Neural cell (in vitro differentiated cells): ENCODE measurements at regions not wholly inside any gene's neighbourhood (a gene's known extent, or its start where the extent isn't known, plus 50 kb on each side); places are given as distances from the start of the nearest gene placed in this dataset.

Experiments used
- EP300 ChIP-seq: fragments of 450-650 bp; conservative IDR thresholded peaks from 2 replicates; pipeline ENCODE4 v1.6.1; 2014; ENCODE audit warnings: antibody characterized with exemption, mild to moderate bottlenecking, moderate library complexity; ENCODE audit not compliant: poor library complexity, severe bottlenecking
- EZH2 ChIP-seq: fragments of 200-600, 300-800 bp; shearing (Covaris generic), sonication (generic); IDR thresholded peaks from 2 replicates; pipeline ENCODE4 v1.6.1; 2014; ENCODE audit warnings: antibody characterized with exemption, low read length, borderline replicate concordance, mild to moderate bottlenecking; ENCODE audit not compliant: insufficient read depth, poor library complexity, severe bottlenecking
- MXI1 ChIP-seq: fragments of 450-650 bp; conservative IDR thresholded peaks from 2 replicates; pipeline ENCODE4 v1.6.1; 2014; ENCODE audit warnings: antibody characterized with exemption, mild to moderate bottlenecking; ENCODE audit not compliant: poor library complexity, severe bottlenecking
- POLR2AphosphoS5 ChIP-seq: IDR thresholded peaks from 2 replicates; pipeline ENCODE4 v1.6.1; 2012
- RAD21 ChIP-seq: fragments of 450-650 bp; conservative IDR thresholded peaks from 2 replicates; pipeline ENCODE4 v1.6.1; 2014; ENCODE audit warnings: antibody characterized with exemption, mild to moderate bottlenecking, moderate library complexity
- SMC3 ChIP-seq: fragments of 450-650 bp; conservative IDR thresholded peaks from 2 replicates; pipeline ENCODE4 v1.6.1; 2014; ENCODE audit warnings: antibody characterized with exemption, mild to moderate bottlenecking, moderate library complexity; ENCODE audit not compliant: poor library complexity
- TAF1 ChIP-seq: IDR thresholded peaks from 2 replicates; pipeline ENCODE4 v1.6.1; 2012; ENCODE audit warnings: low read depth
- TF ChIP-seq, protein P1 (sequence below): fragments of 450-650 bp; IDR thresholded peaks from 2 replicates; pipeline ENCODE4 v1.5.1; 2014; ENCODE audit warnings: antibody characterized with exemption, mild to moderate bottlenecking, moderate library complexity; ENCODE audit not compliant: poor library complexity, severe bottlenecking
- TF ChIP-seq, protein P2 (sequence below): IDR thresholded peaks from 2 replicates; pipeline ENCODE4 v1.6.1; 2012; ENCODE audit warnings: borderline replicate concordance

- TF ChIP-seq TAF1: no peak
- TF ChIP-seq, protein P1, sequence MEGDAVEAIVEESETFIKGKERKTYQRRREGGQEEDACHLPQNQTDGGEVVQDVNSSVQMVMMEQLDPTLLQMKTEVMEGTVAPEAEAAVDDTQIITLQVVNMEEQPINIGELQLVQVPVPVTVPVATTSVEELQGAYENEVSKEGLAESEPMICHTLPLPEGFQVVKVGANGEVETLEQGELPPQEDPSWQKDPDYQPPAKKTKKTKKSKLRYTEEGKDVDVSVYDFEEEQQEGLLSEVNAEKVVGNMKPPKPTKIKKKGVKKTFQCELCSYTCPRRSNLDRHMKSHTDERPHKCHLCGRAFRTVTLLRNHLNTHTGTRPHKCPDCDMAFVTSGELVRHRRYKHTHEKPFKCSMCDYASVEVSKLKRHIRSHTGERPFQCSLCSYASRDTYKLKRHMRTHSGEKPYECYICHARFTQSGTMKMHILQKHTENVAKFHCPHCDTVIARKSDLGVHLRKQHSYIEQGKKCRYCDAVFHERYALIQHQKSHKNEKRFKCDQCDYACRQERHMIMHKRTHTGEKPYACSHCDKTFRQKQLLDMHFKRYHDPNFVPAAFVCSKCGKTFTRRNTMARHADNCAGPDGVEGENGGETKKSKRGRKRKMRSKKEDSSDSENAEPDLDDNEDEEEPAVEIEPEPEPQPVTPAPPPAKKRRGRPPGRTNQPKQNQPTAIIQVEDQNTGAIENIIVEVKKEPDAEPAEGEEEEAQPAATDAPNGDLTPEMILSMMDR: no peak
- no peak for TF ChIP-seq SMC3
- TF ChIP-seq, protein P2, sequence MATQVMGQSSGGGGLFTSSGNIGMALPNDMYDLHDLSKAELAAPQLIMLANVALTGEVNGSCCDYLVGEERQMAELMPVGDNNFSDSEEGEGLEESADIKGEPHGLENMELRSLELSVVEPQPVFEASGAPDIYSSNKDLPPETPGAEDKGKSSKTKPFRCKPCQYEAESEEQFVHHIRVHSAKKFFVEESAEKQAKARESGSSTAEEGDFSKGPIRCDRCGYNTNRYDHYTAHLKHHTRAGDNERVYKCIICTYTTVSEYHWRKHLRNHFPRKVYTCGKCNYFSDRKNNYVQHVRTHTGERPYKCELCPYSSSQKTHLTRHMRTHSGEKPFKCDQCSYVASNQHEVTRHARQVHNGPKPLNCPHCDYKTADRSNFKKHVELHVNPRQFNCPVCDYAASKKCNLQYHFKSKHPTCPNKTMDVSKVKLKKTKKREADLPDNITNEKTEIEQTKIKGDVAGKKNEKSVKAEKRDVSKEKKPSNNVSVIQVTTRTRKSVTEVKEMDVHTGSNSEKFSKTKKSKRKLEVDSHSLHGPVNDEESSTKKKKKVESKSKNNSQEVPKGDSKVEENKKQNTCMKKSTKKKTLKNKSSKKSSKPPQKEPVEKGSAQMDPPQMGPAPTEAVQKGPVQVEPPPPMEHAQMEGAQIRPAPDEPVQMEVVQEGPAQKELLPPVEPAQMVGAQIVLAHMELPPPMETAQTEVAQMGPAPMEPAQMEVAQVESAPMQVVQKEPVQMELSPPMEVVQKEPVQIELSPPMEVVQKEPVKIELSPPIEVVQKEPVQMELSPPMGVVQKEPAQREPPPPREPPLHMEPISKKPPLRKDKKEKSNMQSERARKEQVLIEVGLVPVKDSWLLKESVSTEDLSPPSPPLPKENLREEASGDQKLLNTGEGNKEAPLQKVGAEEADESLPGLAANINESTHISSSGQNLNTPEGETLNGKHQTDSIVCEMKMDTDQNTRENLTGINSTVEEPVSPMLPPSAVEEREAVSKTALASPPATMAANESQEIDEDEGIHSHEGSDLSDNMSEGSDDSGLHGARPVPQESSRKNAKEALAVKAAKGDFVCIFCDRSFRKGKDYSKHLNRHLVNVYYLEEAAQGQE: no peak
- no peak for TF ChIP-seq RAD21
- no peak for TF ChIP-seq EZH2
- TF ChIP-seq POLR2AphosphoS5: no peak
- TF ChIP-seq EP300: no peak
- no peak for TF ChIP-seq MXI1
These were observed 139.9 kb upstream of the MEX3C start for GRCh38 chr18:51337406-51337805.
